Caco-2 (cell line): ENCODE measurements at regions not wholly inside any gene's neighbourhood (a gene's known extent, or its start where the extent isn't known, plus 50 kb on each side); places are given as distances from the start of the nearest gene placed in this dataset.

Experiments
- BruUV-seq: library from RNA; stranded (reverse); fragments of 400-500 nt; replicated peaks from 2 replicates; lab custom pipeline; 2021; lab: Mats Ljungman, UMichigan
- CTCF ChIA-PET: fragments of 300-600 bp; sonication (Branson Sonifier 250); formaldehyde crosslinking; loops from one replicate; lab custom pipeline; 2022; ENCODE audit warnings: antibody characterized with exemption; lab: Charles Lee
- POLR2A ChIA-PET: fragments of 300-600 bp; sonication (Branson Sonifier 250); formaldehyde crosslinking; loops from one replicate; lab custom pipeline; 2022; ENCODE audit warnings: antibody characterized with exemption; lab: Charles Lee
- DNase-seq, 2 experiments: peaks; one replicate each; pipeline versions ENCODE4 v3.0.0 to v3.0.0-alpha.2; 2020 to 2022
- H3K27me3 ChIP-seq: replicated peaks from 2 replicates; pipeline ENCODE4 v1.6.0; 2011; ENCODE audit warnings: low read length; ENCODE audit not compliant: control insufficient read depth, insufficient read depth
- H3K36me3 ChIP-seq: 2 replicates; pipeline ENCODE4 v1.5.1; 2011; ENCODE audit warnings: low read length; ENCODE audit not compliant: control insufficient read depth, insufficient read depth
- H3K4me1 ChIP-seq: fragments of 250-450 bp; sonication (Bioruptor Pico); 2 replicates; pipeline ENCODE4 v1.5.1; 2020; ENCODE audit warnings: mild to moderate bottlenecking
- H3K4me3 ChIP-seq: 2 replicates; pipeline ENCODE4 v1.5.1; 2011; ENCODE audit warnings: low read depth, mild to moderate bottlenecking, control low read depth, low read length
- H3K9me3 ChIP-seq: fragments of 250-450 bp; sonication (Bioruptor Pico); 2 replicates; pipeline ENCODE4 v1.5.1; 2020; ENCODE audit warnings: mild to moderate bottlenecking, moderate library complexity
- H3K27ac Mint-ChIP-seq: one replicate; pipeline ENCODE4 v1.8.0; 2022; ENCODE audit warnings: mixed read lengths; ENCODE audit not compliant: unreplicated experiment
- H3K27me3 Mint-ChIP-seq: one replicate; pipeline ENCODE4 v1.8.0; 2022; ENCODE audit warnings: mixed read lengths; ENCODE audit not compliant: insufficient read depth, unreplicated experiment
- H3K36me3 Mint-ChIP-seq: one replicate; pipeline ENCODE4 v1.8.0; 2022; ENCODE audit warnings: mild to moderate bottlenecking, mixed read lengths; ENCODE audit not compliant: insufficient read depth, unreplicated experiment
- H3K4me1 Mint-ChIP-seq: one replicate; pipeline ENCODE4 v1.8.0; 2022; ENCODE audit warnings: low read depth, mixed read lengths; ENCODE audit not compliant: unreplicated experiment
- H3K4me3 Mint-ChIP-seq: one replicate; pipeline ENCODE4 v1.8.0; 2022; ENCODE audit warnings: mild to moderate bottlenecking, moderate library complexity, mixed read lengths; ENCODE audit not compliant: unreplicated experiment
- H3K9me3 Mint-ChIP-seq: one replicate; pipeline ENCODE4 v1.8.0; 2022; ENCODE audit warnings: mixed read lengths; ENCODE audit not compliant: unreplicated experiment
- CTCF ChIP-seq, 2 experiments: fragments of 200-600 bp in 1 of 2; IDR thresholded peaks; 1 replicate in 1 of 2; 2 replicates in 1 of 2; pipeline versions ENCODE4 v1.5.1 to v1.8.0; 2011 to 2022; ENCODE audit warnings: antibody characterized with exemption in 1 of 2, control low read depth in 1 of 2, inconsistent platforms in 1 of 2, low read depth in 1 of 2, low read length in 1 of 2, mild to moderate bottlenecking in 1 of 2, moderate library complexity in 1 of 2; ENCODE audit not compliant: insufficient read depth in 1 of 2, severe bottlenecking in 1 of 2, unreplicated experiment in 1 of 2
- intact Hi-C: fragments of 100-400 bp; cut with micrococcal nuclease; formaldehyde crosslinking; loops from one replicate; pipeline ENCODE4 v1.10.0; 2022; ENCODE audit not compliant: unreplicated experiment

DNA sequence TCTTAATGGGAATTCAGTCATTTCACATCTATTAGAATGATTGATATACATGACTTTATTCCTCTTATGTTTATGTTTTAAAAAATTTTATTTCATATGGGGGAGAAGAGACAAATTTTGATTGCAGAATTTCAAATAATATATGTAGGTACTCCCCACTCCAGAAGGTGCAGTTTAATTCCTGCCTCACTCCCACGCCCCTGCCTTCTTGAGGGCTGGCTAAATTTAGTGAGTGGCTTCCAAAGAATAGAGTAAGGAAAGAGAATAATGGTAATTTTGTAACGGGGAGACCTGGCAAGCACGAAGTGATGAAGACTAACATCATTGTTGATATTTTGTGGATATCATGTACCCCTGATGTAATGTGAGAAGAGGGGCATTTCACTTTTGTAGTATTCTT lies 94.7 kb upstream of the FAM78B start:
- Histone ChIP-seq H3K4me1 (no peaks in the 10 kb centered on the region), H3K9me3 (no peaks in the 10 kb centered on the region), H3K27me3 (no peaks in the 10 kb centered on the region), H3K36me3 (no peaks in the 10 kb centered on the region), H3K4me3 (no peak overlapping the region)
- TF ChIP-seq CTCF (IDR thresholded peaks at IDR 0.05; ENCODE audit: insufficient read depth in 1 of 2, low read depth in 1 of 2, low read length in 1 of 2, severe bottlenecking in 1 of 2, unreplicated experiment in 1 of 2), result no peak
- H3K27me3 Mint-ChIP-seq, result no peaks in the 10 kb centered on the region
- CTCF ChIA-PET, result no interaction called here
- DNase-seq, result no peak
- no peaks in the 10 kb centered on the region for H3K36me3 Mint-ChIP-seq
- BruUV-seq, result no TSS peak
- no peaks in the 10 kb centered on the region for H3K9me3 Mint-ChIP-seq
- H3K4me1 Mint-ChIP-seq, result no peaks in the 10 kb centered on the region
- intact Hi-C loops, result no loop called here
- no peak overlapping the region for H3K27ac Mint-ChIP-seq
- H3K4me3 Mint-ChIP-seq, result no peak overlapping the region
- POLR2A ChIA-PET, result no interaction called here

DNA sequence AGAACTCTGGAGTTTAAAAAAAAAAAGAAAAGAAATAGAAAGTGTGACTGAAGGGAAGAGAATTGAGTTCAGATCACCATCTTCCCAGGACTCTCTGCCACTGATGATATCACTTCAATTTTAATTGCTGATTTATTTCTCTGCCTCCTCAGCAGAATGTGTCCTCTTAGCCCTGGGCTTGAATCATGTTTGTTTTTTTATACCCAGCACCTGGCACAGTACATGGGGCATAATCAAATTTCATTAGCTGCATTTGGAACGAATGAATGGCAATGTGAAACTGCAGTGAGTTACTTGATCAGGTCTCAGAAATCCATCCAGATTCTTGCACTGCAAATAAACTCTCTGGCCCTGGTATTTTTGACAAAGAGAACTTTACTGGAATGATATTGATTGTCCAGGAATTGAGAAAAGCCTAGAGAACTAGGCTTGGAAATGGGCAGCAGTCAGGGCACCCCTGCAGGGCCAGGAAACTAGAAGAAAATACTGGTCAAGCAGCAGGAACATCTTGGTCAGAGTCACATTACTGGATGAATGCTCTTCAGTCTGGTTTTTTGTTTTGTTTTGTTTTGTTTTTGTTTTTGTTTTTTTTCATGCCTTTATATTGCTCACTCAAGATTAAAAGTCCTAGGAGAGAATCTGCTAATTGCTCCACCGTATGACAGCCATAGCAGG lies 103.8 kb upstream of the FAM78B start:
- H3K27me3 ChIP-seq, result no peaks in the 10 kb centered on the region
- ChIA-PET POLR2A (no interaction called here), CTCF (no interaction called here)
- no peaks in the 10 kb centered on the region for H3K4me1 ChIP-seq
- Mint-ChIP-seq H3K4me1 (no peaks in the 10 kb centered on the region), H3K4me3 (no peak overlapping the region), H3K27ac (no peak overlapping the region), H3K27me3 (peaks cover 3% of the 10 kb centered on the region), H3K9me3 (no peaks in the 10 kb centered on the region), H3K36me3 (no peaks in the 10 kb centered on the region)
- no peak for TF ChIP-seq CTCF (IDR thresholded peaks at IDR 0.05; ENCODE audit: insufficient read depth in 1 of 2, low read depth in 1 of 2, low read length in 1 of 2, severe bottlenecking in 1 of 2, unreplicated experiment in 1 of 2)
- no peak overlapping the region for H3K4me3 ChIP-seq
- no TSS peak for BruUV-seq
- intact Hi-C loops, result no loop called here
- no peak for DNase-seq
- H3K9me3 ChIP-seq, result no peaks in the 10 kb centered on the region
- H3K36me3 ChIP-seq, result no peaks in the 10 kb centered on the region

GRCh38 chr1:166271151-166271538 lies 104.3 kb upstream of the FAM78B start:
- Mint-ChIP-seq H3K36me3 (no peaks in the 10 kb centered on the region), H3K27ac (no peak overlapping the region), H3K4me1 (no peaks in the 10 kb centered on the region), H3K4me3 (no peak overlapping the region), H3K27me3 (peaks cover 3% of the 10 kb centered on the region), H3K9me3 (no peaks in the 10 kb centered on the region)
- Histone ChIP-seq H3K9me3 (no peaks in the 10 kb centered on the region), H3K27me3 (no peaks in the 10 kb centered on the region), H3K36me3 (no peaks in the 10 kb centered on the region), H3K4me3 (no peak overlapping the region), H3K4me1 (no peaks in the 10 kb centered on the region)
- no peak for DNase-seq
- BruUV-seq, result no TSS peak
- CTCF ChIA-PET, result no interaction called here
- no peak for TF ChIP-seq CTCF (IDR thresholded peaks at IDR 0.05; ENCODE audit: insufficient read depth in 1 of 2, low read depth in 1 of 2, low read length in 1 of 2, severe bottlenecking in 1 of 2, unreplicated experiment in 1 of 2)
- intact Hi-C loops, result no loop called here
- POLR2A ChIA-PET, result no interaction called here
